ENCODE measurements at regions not wholly inside any gene's neighbourhood (a gene's known extent, or its start where the extent isn't known, plus 50 kb on each side); places are given as distances from the start of the nearest gene placed in this dataset.

GRCh38 chrX:17986977-17987376 lies 125.9 kb upstream of the RAI2 start:
- no peak for TF ChIP-seq SRSF9 (IDR thresholded peaks at IDR 0.05; ENCODE audit: borderline replicate concordance, low read depth, low read length)
- TF ChIP-seq GATAD2B (IDR thresholded peaks at IDR 0.05; ENCODE audit: borderline replicate concordance): no peak
- TF ChIP-seq POLR2AphosphoS5 (IDR thresholded peaks at IDR 0.05; ENCODE audit: control insufficient read depth, insufficient read depth, low read depth, low read length): no peak
- no peak for TF ChIP-seq MBD2 (IDR thresholded peaks at IDR 0.05; ENCODE audit: borderline replicate concordance, low read depth)
- no peak for TF ChIP-seq NR1H2 (CRISPR knock-in tag; IDR thresholded peaks at IDR 0.05)
- TF ChIP-seq, protein P1, sequence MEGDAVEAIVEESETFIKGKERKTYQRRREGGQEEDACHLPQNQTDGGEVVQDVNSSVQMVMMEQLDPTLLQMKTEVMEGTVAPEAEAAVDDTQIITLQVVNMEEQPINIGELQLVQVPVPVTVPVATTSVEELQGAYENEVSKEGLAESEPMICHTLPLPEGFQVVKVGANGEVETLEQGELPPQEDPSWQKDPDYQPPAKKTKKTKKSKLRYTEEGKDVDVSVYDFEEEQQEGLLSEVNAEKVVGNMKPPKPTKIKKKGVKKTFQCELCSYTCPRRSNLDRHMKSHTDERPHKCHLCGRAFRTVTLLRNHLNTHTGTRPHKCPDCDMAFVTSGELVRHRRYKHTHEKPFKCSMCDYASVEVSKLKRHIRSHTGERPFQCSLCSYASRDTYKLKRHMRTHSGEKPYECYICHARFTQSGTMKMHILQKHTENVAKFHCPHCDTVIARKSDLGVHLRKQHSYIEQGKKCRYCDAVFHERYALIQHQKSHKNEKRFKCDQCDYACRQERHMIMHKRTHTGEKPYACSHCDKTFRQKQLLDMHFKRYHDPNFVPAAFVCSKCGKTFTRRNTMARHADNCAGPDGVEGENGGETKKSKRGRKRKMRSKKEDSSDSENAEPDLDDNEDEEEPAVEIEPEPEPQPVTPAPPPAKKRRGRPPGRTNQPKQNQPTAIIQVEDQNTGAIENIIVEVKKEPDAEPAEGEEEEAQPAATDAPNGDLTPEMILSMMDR (IDR thresholded peaks at IDR 0.05 in 2 of 3, conservative IDR thresholded peaks at IDR 0.05 in 1 of 3; ENCODE audit: insufficient read depth in 2 of 3, low read depth in 1 of 3, low read length in 3 of 3): no peak
- TF ChIP-seq BDP1 (IDR thresholded peaks at IDR 0.05; ENCODE audit: insufficient read depth, insufficient read length): no peak

Data from K562 (cell line).